CD4-positive, alpha-beta memory T cell (primary cell): ENCODE measurements at regions not wholly inside any gene's neighbourhood (a gene's known extent, or its start where the extent isn't known, plus 50 kb on each side); places are given as distances from the start of the nearest gene placed in this dataset.
"Not testable (repeated sequence)": the region's sequence is repeated elsewhere in the genome, so short reads cannot be mapped to it uniquely, and the experiment has no call there.

Source experiments
- CTCF ChIA-PET: fragments of 350-600 bp; sonication (Branson Sonifier 250); formaldehyde crosslinking; loops from one replicate; lab custom pipeline; 2021; ENCODE audit warnings: inconsistent platforms; ENCODE audit not compliant: partially characterized antibody; lab: Charles Lee
- POLR2A ChIA-PET: fragments of 350-600 bp; sonication (Branson Sonifier 250); formaldehyde crosslinking; loops from one replicate; lab custom pipeline; 2021; ENCODE audit not compliant: partially characterized antibody; lab: Charles Lee
- DNase-seq, 5 donors: peaks; one replicate each; pipeline versions ENCODE4 v3.0.0 to v3.0.0-alpha.2; 2020 to 2022; ENCODE audit warnings: mixed read lengths in 1 of 5
- H3K27ac ChIP-seq: one replicate; pipeline ENCODE4 v1.7.0; 2013; ENCODE audit warnings: low read depth, low read length
- H3K27me3 ChIP-seq: 2 replicates; pipeline ENCODE4 v1.7.0; 2013; ENCODE audit warnings: mild to moderate bottlenecking, low read length, moderate library complexity; ENCODE audit not compliant: insufficient read depth
- H3K36me3 ChIP-seq: 2 replicates; pipeline ENCODE4 v1.7.0; 2013; ENCODE audit warnings: mild to moderate bottlenecking, low read length, moderate library complexity; ENCODE audit not compliant: insufficient read depth
- H3K4me1 ChIP-seq: 2 replicates; pipeline ENCODE4 v1.7.0; 2013; ENCODE audit warnings: mild to moderate bottlenecking, low read length, moderate library complexity; ENCODE audit not compliant: insufficient read depth
- H3K4me3 ChIP-seq, 2 donors: one replicate each; pipeline ENCODE4 v1.7.0; 2013; ENCODE audit warnings: low read length in 2 of 2, mild to moderate bottlenecking in 1 of 2
- H3K9me3 ChIP-seq, 2 donors: one replicate each; pipeline ENCODE4 v1.7.0; 2013; ENCODE audit warnings: low read length in 2 of 2, control low read depth in 1 of 2; ENCODE audit not compliant: control insufficient read depth in 1 of 2
- H3K27ac Mint-ChIP-seq, 7 donors: one replicate each; pipeline ENCODE4 v1.8.0; 2020 to 2021; ENCODE audit warnings: mixed read lengths in 7 of 7, mild to moderate bottlenecking in 6 of 7, inconsistent platforms in 3 of 7, moderate library complexity in 3 of 7
- H3K27me3 Mint-ChIP-seq, 2 donors: one replicate each; pipeline ENCODE4 v1.8.0; 2020 to 2021; ENCODE audit warnings: mixed read lengths in 2 of 2
- H3K36me3 Mint-ChIP-seq, 2 donors: one replicate each; pipeline ENCODE4 v1.8.0; 2020 to 2021; ENCODE audit warnings: mixed read lengths in 2 of 2, inconsistent platforms in 1 of 2, mild to moderate bottlenecking in 1 of 2
- H3K4me1 Mint-ChIP-seq, 4 donors: one replicate each; pipeline ENCODE4 v1.8.0; 2020 to 2021; ENCODE audit warnings: mixed read lengths in 4 of 4, mild to moderate bottlenecking in 1 of 4
- H3K4me3 Mint-ChIP-seq, 8 donors: one replicate each; pipeline ENCODE4 v1.8.0; 2020 to 2021; ENCODE audit warnings: mixed read lengths in 8 of 8, mild to moderate bottlenecking in 7 of 8, moderate library complexity in 6 of 8, inconsistent platforms in 3 of 8
- H3K9me3 Mint-ChIP-seq, 8 donors: one replicate each; pipeline ENCODE4 v1.8.0; 2020 to 2021; ENCODE audit warnings: mixed read lengths in 8 of 8, mild to moderate bottlenecking in 5 of 8, inconsistent platforms in 3 of 8, moderate library complexity in 1 of 8
- intact Hi-C: fragments of 100-400 bp; cut with micrococcal nuclease; formaldehyde crosslinking; loops from one replicate; pipeline ENCODE4 v1.15.1; 2023

DNA sequence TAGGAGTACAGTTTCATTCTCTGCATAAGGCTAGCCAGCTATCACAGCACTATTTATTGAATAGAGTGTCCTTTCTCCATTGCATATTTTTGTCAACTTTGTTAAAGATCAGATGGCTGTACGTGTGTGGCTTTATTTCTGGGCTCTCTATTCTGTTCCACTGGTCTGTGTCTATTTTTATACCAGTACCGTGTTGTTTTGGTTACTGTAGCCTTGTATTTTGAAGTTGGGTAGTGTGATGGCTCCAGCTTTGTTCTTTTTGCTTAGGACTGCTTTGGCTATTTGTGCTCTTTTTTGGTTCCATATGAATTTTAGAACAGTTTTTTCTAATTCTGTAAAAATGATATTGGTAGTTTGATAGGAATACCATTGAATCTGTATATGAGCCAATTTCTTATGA is 182.1 kb upstream of the DIAPH2 start:
- no peaks in the 10 kb centered on the region for H3K27me3 Mint-ChIP-seq
- H3K36me3 Mint-ChIP-seq = no peaks in the 10 kb centered on the region
- Histone ChIP-seq H3K27ac (no peak overlapping the region), H3K36me3 (no peaks in the 10 kb centered on the region), H3K4me3 (no peak overlapping the region), H3K9me3 (no peaks in the 10 kb centered on the region), H3K27me3 (no peaks in the 10 kb centered on the region), H3K4me1 (no peaks in the 10 kb centered on the region)
- H3K4me3 Mint-ChIP-seq = no peak overlapping the region
- ChIA-PET POLR2A (no interaction called here), CTCF (no interaction called here)
- intact Hi-C loops = no loop called here
- no peaks in the 10 kb centered on the region for H3K4me1 Mint-ChIP-seq
- no peak for DNase-seq
- no peak overlapping the region for H3K27ac Mint-ChIP-seq
- peaks cover 0 to 2% (median 0%) of the 10 kb centered on the region in 8 donors for H3K9me3 Mint-ChIP-seq

- intact Hi-C loops, POLR2A ChIA-PET: not testable (repeated sequence)
Measured at GRCh38 chrX:96529386-96529785, 155.3 kb upstream of the DIAPH2 start.

DNA sequence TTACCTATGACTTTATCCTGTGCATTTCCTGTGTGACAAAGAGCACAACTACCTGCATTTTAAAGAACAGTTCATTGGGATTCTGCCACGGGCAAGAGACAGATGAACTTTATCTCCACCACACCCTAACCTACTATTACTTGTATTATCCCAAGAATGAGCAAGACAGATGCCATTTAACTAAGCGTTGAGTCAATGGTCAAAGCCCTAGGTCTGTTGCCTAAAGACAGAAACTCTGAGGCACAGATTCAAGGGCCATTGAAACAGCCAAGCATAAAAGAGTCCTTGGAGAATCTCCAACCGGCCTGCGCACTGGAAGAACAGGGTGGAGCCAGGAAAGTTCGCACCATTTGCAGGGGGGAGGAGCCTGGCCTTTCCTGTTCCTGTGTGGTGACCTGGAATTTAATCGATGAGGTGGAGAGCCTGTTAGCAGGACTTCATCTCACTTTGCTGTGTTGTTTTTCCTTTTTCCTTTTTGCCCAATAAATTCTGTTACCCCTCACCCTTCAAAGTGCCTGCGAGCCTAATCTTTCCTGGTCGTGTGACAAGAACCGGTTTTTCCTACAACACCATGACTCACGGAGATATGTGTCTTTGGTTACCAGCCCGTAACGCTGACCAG is 146.4 kb upstream of the DIAPH2 start:
- POLR2A ChIA-PET = no interaction called here
- intact Hi-C loops = no loop called here
- Histone ChIP-seq H3K4me3 (no peak overlapping the region), H3K27me3 (no peaks in the 10 kb centered on the region), H3K36me3 (no peaks in the 10 kb centered on the region), H3K27ac (no peak overlapping the region), H3K9me3 (no peaks in the 10 kb centered on the region), H3K4me1 (no peaks in the 10 kb centered on the region)
- CTCF ChIA-PET = no interaction called here
- no peak overlapping the region for H3K4me3 Mint-ChIP-seq
- no peak for DNase-seq
- H3K27ac Mint-ChIP-seq = no peak overlapping the region
- no peaks in the 10 kb centered on the region for H3K9me3 Mint-ChIP-seq
- peaks cover 2 to 3% of the 10 kb centered on the region in 2 donors for H3K27me3 Mint-ChIP-seq
- H3K4me1 Mint-ChIP-seq = no peaks in the 10 kb centered on the region
- no peaks in the 10 kb centered on the region for H3K36me3 Mint-ChIP-seq

More at GRCh38 chrX:96529386-96529785, 155.3 kb upstream of the DIAPH2 start:
- H3K4me1 Mint-ChIP-seq, H3K36me3 ChIP-seq, H3K9me3 Mint-ChIP-seq, H3K27me3 ChIP-seq, H3K4me3 ChIP-seq, H3K27ac ChIP-seq, H3K4me3 Mint-ChIP-seq, H3K27me3 Mint-ChIP-seq, H3K9me3 ChIP-seq, H3K4me1 ChIP-seq, H3K36me3 Mint-ChIP-seq, H3K27ac Mint-ChIP-seq, DNase-seq, CTCF ChIA-PET: not testable (repeated sequence)

GRCh38 chrX:96540111-96540631 is 144.5 kb upstream of the DIAPH2 start:
- Histone ChIP-seq H3K36me3 (no peaks in the 10 kb centered on the region), H3K27me3 (no peaks in the 10 kb centered on the region), H3K27ac (no peak overlapping the region), H3K4me3 (no peak overlapping the region), H3K4me1 (no peaks in the 10 kb centered on the region), H3K9me3 (no peaks in the 10 kb centered on the region)
- DNase-seq = no peak
- Mint-ChIP-seq H3K4me3 (no peak overlapping the region), H3K27ac (no peak overlapping the region), H3K36me3 (no peaks in the 10 kb centered on the region), H3K27me3 (peaks cover 2 to 3% of the 10 kb centered on the region in 2 donors), H3K9me3 (no peaks in the 10 kb centered on the region), H3K4me1 (no peaks in the 10 kb centered on the region)
- intact Hi-C loops = no loop called here
- CTCF ChIA-PET = no interaction called here
- POLR2A ChIA-PET = no interaction called here

GRCh38 chrX:96546281-96546680 is 138.4 kb upstream of the DIAPH2 start:
- H3K9me3 Mint-ChIP-seq, POLR2A ChIA-PET, H3K4me1 ChIP-seq, DNase-seq, H3K27ac ChIP-seq, intact Hi-C loops, H3K4me1 Mint-ChIP-seq, H3K36me3 Mint-ChIP-seq, H3K4me3 ChIP-seq, H3K27me3 Mint-ChIP-seq, H3K4me3 Mint-ChIP-seq, H3K27ac Mint-ChIP-seq, CTCF ChIA-PET, H3K36me3 ChIP-seq, H3K27me3 ChIP-seq, H3K9me3 ChIP-seq: not testable (repeated sequence)

DNA sequence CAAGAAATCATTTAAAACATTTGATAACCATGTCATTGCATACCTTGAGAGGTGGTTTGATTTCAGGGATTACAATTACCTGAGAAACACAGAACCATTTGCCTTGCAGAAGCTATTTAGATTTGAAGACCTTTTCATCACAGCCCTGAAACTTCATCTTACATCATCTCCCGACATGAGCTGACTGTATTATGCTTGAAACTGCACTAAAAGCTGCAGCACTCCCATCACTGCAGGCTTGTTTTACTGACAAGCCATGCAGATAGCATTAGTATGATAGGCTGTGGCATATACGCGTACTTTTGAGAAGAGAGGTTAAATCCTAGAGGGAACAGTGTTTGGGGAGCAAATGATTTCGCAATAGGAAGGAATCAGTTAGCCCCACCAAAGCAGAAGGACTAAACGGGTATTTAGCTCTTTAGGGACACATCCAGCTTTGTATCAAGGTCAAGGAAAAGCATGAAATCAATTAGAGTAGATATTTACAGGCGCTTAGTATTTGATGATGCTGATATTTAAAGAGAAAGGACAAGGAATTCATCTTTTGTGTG is 133.2 kb upstream of the DIAPH2 start:
- Histone ChIP-seq H3K4me1 (no peaks in the 10 kb centered on the region), H3K4me3 (no peak overlapping the region), H3K9me3 (no peaks in the 10 kb centered on the region), H3K27me3 (no peaks in the 10 kb centered on the region), H3K36me3 (no peaks in the 10 kb centered on the region), H3K27ac (no peak overlapping the region)
- POLR2A ChIA-PET = no interaction called here
- H3K4me1 Mint-ChIP-seq = no peaks in the 10 kb centered on the region
- H3K36me3 Mint-ChIP-seq = no peaks in the 10 kb centered on the region
- no peaks in the 10 kb centered on the region for H3K9me3 Mint-ChIP-seq
- H3K4me3 Mint-ChIP-seq = no peak overlapping the region
- CTCF ChIA-PET = no interaction called here
- no peak for DNase-seq
- intact Hi-C loops = no loop called here
- H3K27ac Mint-ChIP-seq = no peak overlapping the region
- H3K27me3 Mint-ChIP-seq = peaks cover 0 to 1% of the 10 kb centered on the region in 2 donors

DNA sequence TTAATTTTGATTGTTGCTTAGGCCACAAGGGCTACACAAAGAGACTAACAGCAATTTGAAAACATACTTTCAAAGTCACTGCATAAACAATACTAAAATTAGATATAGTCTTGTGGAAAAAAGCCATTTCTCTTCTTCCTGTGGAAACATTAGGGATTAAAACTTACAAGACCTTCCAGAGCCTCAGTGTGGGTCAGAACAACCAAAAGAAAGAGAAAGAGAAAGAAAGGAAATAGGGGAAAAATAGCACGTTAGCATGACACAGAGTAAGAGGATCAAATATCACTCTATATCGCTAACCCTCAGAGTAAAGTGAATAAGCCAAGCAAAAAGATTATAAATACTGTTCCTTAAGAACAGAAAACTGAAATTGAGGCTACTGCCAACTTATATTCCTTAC is 127.8 kb upstream of the DIAPH2 start:
- H3K4me3 Mint-ChIP-seq = no peak overlapping the region
- ChIA-PET CTCF (no interaction called here), POLR2A (no interaction called here)
- no peak for DNase-seq
- H3K27ac Mint-ChIP-seq = no peak overlapping the region
- H3K27ac ChIP-seq = no peak overlapping the region
- peaks cover 0 to 1% (median 0%) of the 10 kb centered on the region in 8 donors for H3K9me3 Mint-ChIP-seq
- peaks cover 0 to 1% of the 10 kb centered on the region in 2 donors for H3K27me3 Mint-ChIP-seq
- H3K4me3 ChIP-seq = no peak overlapping the region
- no peaks in the 10 kb centered on the region for H3K27me3 ChIP-seq
- no peaks in the 10 kb centered on the region for H3K4me1 ChIP-seq
- no peaks in the 10 kb centered on the region for H3K9me3 ChIP-seq
- no peaks in the 10 kb centered on the region for H3K4me1 Mint-ChIP-seq
- intact Hi-C loops = no loop called here
- H3K36me3 Mint-ChIP-seq = no peaks in the 10 kb centered on the region
- H3K36me3 ChIP-seq = no peaks in the 10 kb centered on the region
